ENCODE measurements at regions not wholly inside any gene's neighbourhood (a gene's known extent, or its start where the extent isn't known, plus 50 kb on each side); places are given as distances from the start of the nearest gene placed in this dataset.

DNA sequence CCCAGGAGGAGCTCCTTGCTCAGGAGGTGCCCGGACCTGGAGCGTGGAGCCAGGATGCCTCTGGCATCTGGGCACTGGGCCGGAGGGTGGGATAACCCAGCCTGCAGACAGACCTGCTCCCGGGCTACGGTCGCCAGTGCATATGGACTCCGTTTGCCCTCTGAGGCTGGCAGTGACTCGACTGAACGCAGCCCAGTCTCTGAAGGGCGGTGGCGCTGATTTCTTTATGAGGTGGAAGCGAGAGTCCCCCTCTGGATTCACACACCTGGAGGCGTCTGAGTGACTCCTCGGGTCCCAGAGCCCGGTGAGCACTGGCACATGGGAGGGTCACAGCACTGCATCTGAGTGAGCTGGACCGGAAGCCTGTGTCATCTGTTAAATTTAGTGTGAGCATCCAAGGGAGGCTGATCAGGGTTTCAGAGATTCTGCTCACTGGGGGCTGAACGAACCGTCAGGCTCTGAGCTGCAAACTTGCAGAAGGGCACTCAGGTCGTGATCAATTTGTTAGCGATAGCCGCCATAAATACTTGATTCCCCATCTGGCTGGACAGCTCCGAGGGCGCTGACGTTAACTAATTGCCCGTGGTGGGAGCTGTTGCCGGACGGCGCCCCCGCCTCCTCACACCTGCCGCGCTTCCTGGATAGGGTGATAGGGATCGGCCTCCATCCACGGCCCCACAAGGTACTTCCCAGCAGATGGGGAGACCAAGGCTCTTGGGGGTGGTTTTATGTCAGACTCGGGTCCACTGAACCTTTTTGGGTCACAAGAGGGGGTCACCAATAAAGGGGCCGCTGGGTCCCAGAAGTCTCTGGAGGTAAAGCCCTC is 60.7 kb upstream of the TTC34 start:
- H4K5ac ChIP-seq (ENCODE audit: low read depth, low read length) = no peak overlapping the region
- H3K4ac ChIP-seq (ENCODE audit: low read depth, low read length) = no peak overlapping the region
- H4K20me1 ChIP-seq (ENCODE audit: insufficient read depth, low read length) = no peaks in the 10 kb centered on the region
- ChIA-PET POLR2A (ENCODE audit: unreplicated experiment) (no interaction called here), CTCF (no interaction called here)
- H2BK5ac ChIP-seq (ENCODE audit: low read depth, low read length, poor library complexity, severe bottlenecking) = no peak overlapping the region
- no peak overlapping the region for H3K14ac ChIP-seq (replicated peaks; ENCODE audit: low read depth, low read length)
- H3K56ac ChIP-seq (ENCODE audit: extremely low read depth, insufficient read depth, low read length) = no peak overlapping the region
- dilution Hi-C loops (cut with HindIII; ENCODE audit: low sequenced_read_pairs, unreplicated experiment) (no loop called here), in situ Hi-C loops (cut with MboI; ENCODE audit: low sequenced_read_pairs) (no loop called here), intact Hi-C loops (cut with micrococcal nuclease) (no loop called here)
- H2BK120ac ChIP-seq (ENCODE audit: low read depth, low read length) = no peak overlapping the region
- H3K27me3 ChIP-seq (ENCODE audit: control insufficient read depth, insufficient read depth, low read length) = no peaks in the 10 kb centered on the region
- ATAC-seq (ENCODE audit: low read depth) (no peak), DNase-seq (no peak)
- H3K9me3 ChIP-seq (ENCODE audit: control insufficient read depth, insufficient read depth, low read length) = peaks cover 73% of the 10 kb centered on the region
- H2AFZ ChIP-seq (replicated peaks; ENCODE audit: low read length, poor library complexity) = no peak overlapping the region
- no peak overlapping the region for H3K4me3 ChIP-seq (ENCODE audit: insufficient read depth, low read depth, low read length)
- no peak overlapping the region for H3K18ac ChIP-seq (ENCODE audit: low read depth, low read length)
- no peak overlapping the region for H4K91ac ChIP-seq (ENCODE audit: insufficient read depth, low read depth, low read length)
- H3K79me1 ChIP-seq (ENCODE audit: low read depth in 1 of 2, low read length in 2 of 2) = no peaks in the 10 kb centered on the region
- no peak overlapping the region for H2BK20ac ChIP-seq (ENCODE audit: low read depth, low read length)
- no peak overlapping the region for H3K4me2 ChIP-seq (ENCODE audit: low read depth, low read length)
- TF ChIP-seq RAD21 (IDR thresholded peaks at IDR 0.05; ENCODE audit: low read length) (no peak), SMC3 (IDR thresholded peaks at IDR 0.05; ENCODE audit: low read depth, low read length) (no peak), MXI1 (IDR thresholded peaks at IDR 0.05; ENCODE audit: borderline replicate concordance, low read depth, low read length) (no peak), RFX5 (IDR thresholded peaks at IDR 0.05; ENCODE audit: low read depth, low read length) (no peak), MAFK (IDR thresholded peaks at IDR 0.05; ENCODE audit: low read depth, low read length) (no peak), MAZ (IDR thresholded peaks at IDR 0.05; ENCODE audit: borderline replicate concordance, low read depth, low read length) (no peak), POLR2A (IDR thresholded peaks at IDR 0.05; ENCODE audit: low read depth, low read length) (no peak), CHD1 (IDR thresholded peaks at IDR 0.05; ENCODE audit: low read depth, low read length) (no peak), NFE2L2 (IDR thresholded peaks at IDR 0.05; ENCODE audit: low read depth, low read length) (no peak), CEBPB (IDR thresholded peaks at IDR 0.05; ENCODE audit: low read depth, low read length) (no peak), RCOR1 (IDR thresholded peaks at IDR 0.05; ENCODE audit: insufficient replicate concordance, low read length) (no peak), ELK1 (IDR thresholded peaks at IDR 0.05; ENCODE audit: borderline replicate concordance, low read depth, low read length) (no peak), BHLHE40 (IDR thresholded peaks at IDR 0.05; ENCODE audit: low read depth, low read length) (no peak), FOS (IDR thresholded peaks at IDR 0.05; ENCODE audit: low read depth, low read length) (no peak)
- TF ChIP-seq, protein P1, sequence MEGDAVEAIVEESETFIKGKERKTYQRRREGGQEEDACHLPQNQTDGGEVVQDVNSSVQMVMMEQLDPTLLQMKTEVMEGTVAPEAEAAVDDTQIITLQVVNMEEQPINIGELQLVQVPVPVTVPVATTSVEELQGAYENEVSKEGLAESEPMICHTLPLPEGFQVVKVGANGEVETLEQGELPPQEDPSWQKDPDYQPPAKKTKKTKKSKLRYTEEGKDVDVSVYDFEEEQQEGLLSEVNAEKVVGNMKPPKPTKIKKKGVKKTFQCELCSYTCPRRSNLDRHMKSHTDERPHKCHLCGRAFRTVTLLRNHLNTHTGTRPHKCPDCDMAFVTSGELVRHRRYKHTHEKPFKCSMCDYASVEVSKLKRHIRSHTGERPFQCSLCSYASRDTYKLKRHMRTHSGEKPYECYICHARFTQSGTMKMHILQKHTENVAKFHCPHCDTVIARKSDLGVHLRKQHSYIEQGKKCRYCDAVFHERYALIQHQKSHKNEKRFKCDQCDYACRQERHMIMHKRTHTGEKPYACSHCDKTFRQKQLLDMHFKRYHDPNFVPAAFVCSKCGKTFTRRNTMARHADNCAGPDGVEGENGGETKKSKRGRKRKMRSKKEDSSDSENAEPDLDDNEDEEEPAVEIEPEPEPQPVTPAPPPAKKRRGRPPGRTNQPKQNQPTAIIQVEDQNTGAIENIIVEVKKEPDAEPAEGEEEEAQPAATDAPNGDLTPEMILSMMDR (conservative IDR thresholded peaks at IDR 0.05; ENCODE audit: low read depth, low read length) = no peak
- TF ChIP-seq, protein P2, sequence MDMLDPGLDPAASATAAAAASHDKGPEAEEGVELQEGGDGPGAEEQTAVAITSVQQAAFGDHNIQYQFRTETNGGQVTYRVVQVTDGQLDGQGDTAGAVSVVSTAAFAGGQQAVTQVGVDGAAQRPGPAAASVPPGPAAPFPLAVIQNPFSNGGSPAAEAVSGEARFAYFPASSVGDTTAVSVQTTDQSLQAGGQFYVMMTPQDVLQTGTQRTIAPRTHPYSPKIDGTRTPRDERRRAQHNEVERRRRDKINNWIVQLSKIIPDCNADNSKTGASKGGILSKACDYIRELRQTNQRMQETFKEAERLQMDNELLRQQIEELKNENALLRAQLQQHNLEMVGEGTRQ (IDR thresholded peaks at IDR 0.05; ENCODE audit: low read depth, low read length) = no peak
- no peak overlapping the region for H2AK5ac ChIP-seq (ENCODE audit: low read depth, low read length)
- no TSS peak for BruUV-seq (replicated peaks)
- H2BK15ac ChIP-seq (ENCODE audit: low read depth, low read length) = no peak overlapping the region
- WGBS, 2 experiments (ENCODE audit: extremely low coverage in 2 of 2, insufficient read length in 1 of 2) = 33% methylated on average over 8 of the region's 35 CpGs; no CpG with 5 or more reads in 1 of the 2 experiments
- no peak overlapping the region for H3K23ac ChIP-seq (ENCODE audit: low read depth, low read length)
- H4K8ac ChIP-seq (ENCODE audit: low read depth in 2 of 2, low read length in 2 of 2) = no peak overlapping the region
- no peak overlapping the region for H3K9ac ChIP-seq (ENCODE audit: low read depth, low read length)
- H3K4me1 ChIP-seq (ENCODE audit: control insufficient read depth, insufficient read depth, low read length) = no peaks in the 10 kb centered on the region
- no peaks in the 10 kb centered on the region for H3K36me3 ChIP-seq (ENCODE audit: control insufficient read depth, insufficient read depth, low read length)
- no peak overlapping the region for H3K27ac ChIP-seq (ENCODE audit: insufficient read depth, low read length)
- no peaks in the 10 kb centered on the region for H3K9me1 ChIP-seq (ENCODE audit: insufficient read depth, low read length)
- no peak overlapping the region for H2AK9ac ChIP-seq (replicated peaks; ENCODE audit: low read depth, low read length, poor library complexity)

All from IMR-90 (cell line).